SIG-M5 treated with dmso at 0.1 percent for 504 hours (cell line): ENCODE measurements at regions not wholly inside any gene's neighbourhood (a gene's known extent, or its start where the extent isn't known, plus 50 kb on each side); places are given as distances from the start of the nearest gene placed in this dataset.
"Not testable (repeated sequence)": the region's sequence is repeated elsewhere in the genome, so short reads cannot be mapped to it uniquely, and the experiment has no call there.

Source experiments
- DNase-seq: peaks from one replicate; lab custom pipeline; 2025; ENCODE audit not compliant: unreplicated experiment; lab: John Stamatoyannopoulos, UW

DNA sequence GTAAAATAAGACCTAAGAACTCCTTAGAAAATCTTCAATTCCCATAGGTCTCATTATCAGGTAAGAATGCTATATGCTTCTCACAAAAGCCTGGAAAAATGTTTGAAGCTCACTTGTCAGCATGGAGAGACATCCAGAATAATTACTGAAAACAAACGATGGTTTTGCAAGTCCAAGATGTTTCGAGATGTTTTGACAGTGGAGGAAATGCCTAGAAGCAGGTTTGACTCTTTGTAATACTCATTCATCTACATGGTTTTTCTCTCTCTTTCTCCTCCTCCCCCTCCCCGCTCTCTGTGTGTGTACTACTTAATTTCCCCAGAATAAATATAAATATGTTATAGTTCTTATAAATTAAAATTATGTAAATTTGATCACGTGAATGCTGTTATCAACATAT, 131.9 kb upstream of the NR3C2 start:
- DNase-seq: no peak

DNA sequence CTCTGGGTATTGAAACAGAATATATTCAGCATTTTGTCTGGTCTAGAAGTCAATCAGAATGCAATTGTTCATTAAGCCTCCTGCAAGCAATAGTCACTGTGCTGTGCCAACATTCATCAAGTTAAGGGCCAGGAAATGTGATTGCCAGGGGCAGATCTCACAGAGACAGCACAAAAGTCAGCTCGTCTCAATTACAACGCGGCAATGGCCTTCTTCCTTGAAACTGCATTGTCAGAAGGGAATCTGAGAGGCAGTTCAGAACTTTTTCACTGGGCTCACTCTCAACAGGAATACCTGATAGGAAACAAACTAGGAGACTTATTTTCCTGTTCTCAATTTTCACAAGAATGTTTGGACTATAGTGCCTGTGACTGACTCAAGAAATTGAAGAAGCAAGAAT, 131.1 kb upstream of the NR3C2 start:
- DNase-seq: no peak

DNA sequence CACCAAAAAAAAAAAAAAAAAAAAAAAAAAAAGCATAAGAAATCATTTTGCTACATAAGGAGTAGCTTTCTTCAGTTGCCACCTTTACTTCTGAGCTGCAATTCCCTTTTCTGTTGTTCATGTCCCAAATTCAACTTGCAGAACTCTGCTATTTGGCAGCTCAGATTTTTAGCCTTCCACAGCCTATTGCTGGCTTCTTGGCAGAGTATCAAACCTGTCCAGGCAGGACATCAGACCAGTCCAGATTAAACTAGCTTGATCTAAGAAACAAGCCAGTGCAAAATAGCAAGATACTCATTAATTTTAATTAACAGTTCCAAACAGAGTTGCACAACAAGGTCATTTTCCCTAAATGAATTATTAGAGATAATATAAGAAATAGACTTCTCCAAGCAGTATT, 123.6 kb upstream of the NR3C2 start:
- no peak for DNase-seq

DNA sequence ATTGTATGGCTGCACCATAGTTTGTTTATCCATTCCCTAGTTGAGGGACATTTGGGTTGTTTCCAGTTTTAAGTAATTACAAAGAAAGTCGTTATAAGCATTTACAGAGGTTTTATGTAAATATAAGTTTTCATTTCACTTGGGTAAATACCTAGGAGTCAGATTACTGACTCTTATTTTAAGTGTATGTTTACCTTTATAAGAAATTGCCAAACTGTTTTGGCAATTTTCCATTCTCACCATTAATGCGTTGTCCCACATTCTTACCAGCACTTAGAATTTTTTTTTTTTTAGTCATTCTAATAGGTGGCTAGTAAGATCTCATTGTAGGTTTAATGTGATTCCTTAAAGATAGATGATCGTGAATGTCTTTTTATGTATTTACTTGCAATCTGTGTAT, 121.5 kb upstream of the NR3C2 start:
- no peak for DNase-seq

DNA sequence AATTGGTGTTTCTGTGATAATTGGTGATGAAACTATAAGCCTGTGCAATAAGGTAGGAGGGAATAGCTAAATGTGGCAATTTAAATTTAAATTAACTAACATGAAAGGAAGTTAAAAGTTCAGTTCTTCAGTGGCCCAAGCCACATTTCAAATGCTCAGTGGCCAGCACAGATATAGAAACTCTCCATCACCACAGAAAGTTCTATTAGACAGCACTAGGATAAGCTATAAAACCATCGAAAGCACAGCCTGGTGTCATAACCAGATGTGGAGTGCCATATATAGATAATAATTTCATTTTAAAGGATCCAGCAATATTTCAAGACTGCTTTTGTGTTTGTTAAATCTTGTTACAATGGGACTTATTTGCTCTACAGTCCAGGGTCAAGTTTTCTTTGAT, 119.3 kb upstream of the NR3C2 start:
- no peak for DNase-seq

DNA sequence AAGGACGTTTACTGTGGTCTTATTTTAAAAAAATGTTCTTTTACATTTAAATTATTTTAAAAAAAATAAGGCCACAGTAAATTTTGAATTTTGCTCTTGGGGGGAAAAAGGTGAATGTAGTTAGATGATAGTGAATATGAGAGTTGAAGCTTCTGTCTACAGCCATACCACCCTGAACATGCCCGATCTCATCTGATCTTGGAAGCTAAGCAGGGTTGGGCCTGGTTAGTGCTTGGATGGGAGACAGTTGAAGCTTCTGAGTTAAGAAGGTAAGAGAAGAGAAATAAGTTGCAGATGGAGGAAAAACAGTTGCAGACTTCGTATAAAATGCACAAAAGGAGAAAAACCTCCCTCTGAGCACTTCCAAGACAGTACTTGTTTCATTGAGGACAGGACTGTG, 115.6 kb upstream of the NR3C2 start:
- DNase-seq: no peak

DNA sequence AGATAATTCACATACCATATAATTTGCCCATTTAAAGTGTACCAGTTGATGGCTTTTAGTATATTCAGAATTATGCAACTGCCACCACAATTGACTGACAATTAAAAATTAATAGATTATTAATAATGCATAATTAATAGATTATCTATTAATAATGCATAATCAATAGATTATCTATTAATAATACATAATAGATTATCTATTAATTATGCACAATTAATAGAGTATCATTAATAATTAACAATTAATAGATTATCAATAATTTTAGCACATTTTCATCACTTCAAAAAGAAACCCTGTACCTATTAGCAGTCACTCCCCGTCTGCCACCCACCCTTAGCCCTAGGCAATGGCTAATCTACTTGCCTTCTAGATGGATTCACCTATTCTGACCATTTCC, 108.6 kb upstream of the NR3C2 start:
- no peak for DNase-seq

DNA sequence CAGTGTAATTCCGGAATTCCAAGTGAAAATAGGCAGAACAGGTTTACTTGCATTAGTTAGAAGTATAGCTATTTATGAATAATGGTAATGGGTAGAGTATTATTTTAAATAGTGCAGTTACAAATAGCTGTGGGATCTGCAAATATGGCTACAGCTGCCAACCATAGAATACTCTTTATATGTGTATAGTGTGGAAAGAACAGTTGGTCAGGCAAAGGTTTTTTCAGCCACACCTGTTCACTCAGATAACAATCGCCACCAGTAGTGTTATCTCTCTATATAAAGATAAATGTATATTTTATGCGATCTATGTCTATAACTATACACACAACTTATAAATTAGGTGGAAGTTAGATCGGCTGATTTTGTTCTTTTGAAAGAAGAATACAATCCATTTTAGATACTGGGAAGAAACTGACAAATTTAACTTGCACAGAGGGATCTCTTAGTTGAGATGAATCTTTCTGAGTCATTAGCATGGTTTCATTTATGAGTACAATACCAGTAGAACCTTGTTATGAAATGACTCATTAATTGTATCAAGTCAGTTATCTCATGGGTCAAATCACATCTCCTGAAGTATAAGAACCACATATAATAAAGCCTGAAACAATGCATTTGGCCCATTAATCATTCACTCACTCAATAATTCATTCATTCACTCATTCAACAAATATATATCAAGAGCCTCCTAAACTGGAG, 100.9 kb upstream of the NR3C2 start:
- DNase-seq: no peak

DNA sequence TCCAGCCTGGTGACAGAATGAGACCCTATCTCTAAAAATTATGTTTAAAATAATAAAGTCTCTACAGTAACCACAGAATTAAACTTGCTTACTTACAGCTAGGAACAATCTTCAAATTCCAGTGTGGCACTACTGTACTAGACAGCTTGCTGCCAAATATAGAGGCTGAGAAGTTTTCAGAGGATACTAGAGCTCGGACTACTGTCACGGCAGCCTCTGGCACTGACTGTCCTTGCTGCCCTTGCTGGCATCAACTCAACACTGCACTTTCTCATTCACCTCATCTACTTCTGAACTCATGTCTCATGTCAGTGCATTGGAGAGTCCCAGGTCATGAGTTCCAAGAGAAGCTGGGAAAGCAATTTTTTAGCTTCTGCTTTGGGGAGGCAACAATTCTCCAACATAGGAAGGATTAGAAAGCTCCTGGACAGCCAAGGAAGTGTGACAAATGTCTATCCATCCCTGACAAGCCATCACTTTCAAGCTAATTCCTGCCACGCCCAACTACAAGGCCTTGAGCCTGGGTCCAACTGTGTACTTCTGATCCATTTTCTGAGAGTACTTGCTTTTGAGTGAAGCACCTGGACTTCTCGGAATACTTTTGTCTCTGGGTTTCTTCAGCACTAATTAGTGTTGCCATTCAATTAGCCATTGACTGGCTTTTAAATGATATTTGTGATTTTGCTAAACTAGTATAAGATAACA, 98.6 kb upstream of the NR3C2 start:
- DNase-seq: no peak

DNA sequence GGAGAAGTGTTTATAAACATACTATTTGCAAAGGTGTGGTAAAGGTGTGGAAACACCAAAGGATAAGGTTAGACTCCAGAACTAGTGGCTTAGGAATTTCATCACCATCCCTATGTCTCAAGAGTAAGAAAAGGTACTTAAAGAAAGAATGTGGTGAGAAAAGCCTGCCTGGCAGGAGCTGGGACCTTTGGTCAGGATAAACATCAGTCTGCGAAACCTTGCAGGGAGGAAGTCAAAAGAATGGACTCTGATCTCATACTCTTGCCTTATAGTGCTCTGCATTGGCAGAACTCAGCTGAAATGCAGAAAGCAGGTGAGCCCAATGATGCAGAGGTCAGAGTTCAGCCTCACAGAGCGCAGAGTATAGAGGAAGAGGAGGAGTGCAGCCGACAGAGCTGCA, 97.2 kb upstream of the NR3C2 start:
- no peak for DNase-seq

DNA sequence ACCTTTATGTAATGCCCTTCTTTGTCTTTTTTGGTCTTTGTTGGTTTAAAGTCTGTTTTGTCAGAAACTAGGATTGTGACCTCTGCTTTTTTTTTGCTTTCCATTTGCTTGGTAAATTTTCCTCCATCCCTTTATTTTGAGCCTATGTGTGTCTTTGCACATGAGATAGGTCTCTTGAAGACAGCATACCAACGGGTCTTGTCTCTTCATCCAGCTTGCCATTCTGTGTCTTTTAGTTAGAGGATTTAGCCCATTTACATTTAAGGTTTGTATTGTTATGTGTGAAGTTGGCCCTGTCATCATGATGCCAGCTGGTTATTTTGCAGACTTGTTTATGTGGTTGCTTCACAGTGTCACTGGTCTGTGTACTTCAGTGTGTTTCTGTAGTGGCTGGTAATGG, 91.6 kb upstream of the NR3C2 start:
- DNase-seq: not testable (repeated sequence)

DNA sequence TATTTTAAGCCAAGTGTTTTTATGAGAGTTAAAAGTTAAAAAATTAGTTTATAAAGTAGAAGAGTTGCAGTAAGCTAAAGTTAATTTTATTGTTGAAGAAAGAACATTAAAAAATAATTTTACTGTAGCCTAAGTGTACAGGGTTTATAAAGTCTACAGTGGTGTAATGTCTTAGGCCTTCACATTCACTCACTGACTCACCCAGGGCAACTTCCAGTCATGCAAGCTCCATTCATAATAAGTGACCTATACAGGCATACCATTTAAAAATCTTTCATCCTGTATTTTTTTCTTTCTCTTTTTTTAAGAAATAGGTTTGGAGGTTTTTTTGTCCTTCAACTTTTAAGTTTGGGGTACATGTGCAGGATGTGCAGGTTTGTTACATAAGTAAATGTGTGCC, 87.9 kb upstream of the NR3C2 start:
- no peak for DNase-seq

DNA sequence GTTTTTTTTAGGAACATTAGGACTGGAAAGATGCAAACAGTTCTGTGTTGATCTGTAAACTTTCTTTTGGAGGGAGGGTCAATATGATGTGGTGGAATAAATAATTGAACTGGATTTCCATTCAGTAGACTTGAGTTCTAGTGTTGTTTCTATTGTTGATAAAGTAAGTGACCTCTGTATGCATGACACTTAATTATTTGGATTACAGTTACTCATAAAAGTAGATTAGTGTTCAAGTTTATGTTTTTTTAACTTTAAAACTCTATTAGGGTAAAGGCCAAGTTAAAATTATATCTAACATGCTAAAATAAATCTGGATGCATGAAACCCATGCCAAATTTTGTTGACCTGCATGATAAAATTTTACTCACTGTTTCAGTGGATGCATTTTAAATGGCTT, 85.4 kb upstream of the NR3C2 start:
- DNase-seq: no peak

DNA sequence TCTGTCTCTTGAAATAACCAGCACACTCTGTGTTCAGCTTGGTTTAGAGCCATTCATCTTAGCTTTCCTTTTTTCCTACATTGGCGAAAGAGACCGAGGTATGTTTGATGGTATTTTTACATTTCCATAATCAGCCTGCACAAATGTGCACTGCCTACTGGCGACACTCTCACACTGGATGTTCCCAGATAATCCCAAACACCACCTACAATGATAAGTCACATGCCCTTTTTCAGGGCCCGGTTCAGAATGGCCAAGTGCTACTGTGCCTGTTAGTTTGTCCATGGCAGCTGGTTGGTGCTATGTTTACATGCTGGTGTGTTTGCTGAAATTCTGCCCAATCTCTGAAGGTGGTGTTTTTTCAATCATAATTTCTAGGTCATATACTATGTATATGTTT, 80.8 kb upstream of the NR3C2 start:
- DNase-seq: no peak

DNA sequence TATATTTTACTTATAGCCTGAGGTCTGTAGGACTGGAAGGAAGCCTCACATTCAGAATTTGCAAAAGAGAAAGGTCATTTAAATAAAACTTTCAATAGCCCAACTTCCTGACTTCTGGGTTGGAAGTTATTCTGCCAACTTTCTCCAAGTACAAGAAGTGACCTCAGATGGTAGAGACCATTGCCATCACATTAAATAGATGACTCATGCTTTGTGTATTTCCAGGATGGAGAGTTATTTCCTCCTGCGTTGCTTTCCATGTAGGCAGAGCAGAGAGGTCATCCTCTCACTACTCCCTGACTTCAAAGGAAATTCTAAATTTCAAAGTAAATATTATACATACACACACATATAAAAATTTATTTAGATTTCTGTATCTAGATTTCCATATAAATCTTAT, 73.0 kb upstream of the NR3C2 start:
- no peak for DNase-seq

DNA sequence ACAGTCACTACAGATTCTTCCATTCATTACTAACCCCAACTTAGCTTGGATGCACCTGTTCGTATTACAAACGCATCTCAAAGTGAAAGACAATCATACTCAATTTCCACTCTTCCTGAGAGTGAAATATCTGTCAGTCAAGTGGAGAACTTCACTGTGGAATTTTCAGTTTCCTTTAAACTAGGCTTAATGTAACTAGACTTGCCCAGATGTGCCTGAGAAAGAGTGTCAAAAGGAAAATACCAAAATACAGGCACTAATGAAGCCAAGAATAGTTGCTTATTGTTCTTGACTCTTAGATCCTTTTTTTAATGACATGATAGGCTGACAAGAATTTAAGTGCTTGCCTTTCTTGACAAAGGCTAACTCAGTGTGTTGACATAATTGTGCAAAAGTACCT, 72.4 kb upstream of the NR3C2 start:
- DNase-seq: no peak

DNA sequence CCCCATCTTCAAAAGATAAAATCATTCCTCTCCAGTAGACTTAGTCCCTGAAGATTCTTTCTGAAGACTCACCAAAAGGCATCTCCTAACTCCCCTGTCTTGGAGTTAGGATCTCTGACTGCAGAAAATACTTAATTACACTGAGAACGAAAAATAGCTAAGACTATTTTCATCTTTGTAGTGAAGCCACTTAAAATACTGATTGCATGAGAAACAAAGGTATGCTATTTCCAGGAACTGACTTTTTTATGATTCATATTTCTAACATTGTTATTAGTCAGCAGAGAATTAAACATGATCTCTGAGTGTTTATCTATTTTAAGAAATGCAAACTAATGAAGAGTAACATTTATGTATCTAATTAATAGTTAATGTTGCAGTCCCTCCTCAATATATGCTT, 71.8 kb upstream of the NR3C2 start:
- DNase-seq: no peak

DNA sequence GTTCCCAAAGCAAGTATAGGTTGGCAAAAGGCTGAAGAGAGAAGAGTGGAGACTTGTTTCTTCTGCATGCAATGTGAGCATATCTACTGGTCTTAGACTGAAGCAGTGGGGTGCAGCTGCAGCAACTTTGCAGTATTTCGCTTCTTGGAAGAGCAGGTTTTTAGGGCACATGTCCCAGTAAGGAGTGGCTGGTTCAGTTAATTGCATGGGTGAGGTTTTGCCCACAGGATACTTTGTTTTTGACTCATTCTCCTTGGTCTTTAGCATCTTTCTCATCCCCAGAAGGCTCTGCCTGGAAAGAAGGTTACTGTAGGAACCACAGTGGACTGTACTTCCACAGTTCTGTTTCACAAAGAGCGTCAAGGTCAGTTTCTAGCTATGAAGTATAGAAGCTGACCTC, 68.0 kb upstream of the NR3C2 start:
- DNase-seq: no peak

DNA sequence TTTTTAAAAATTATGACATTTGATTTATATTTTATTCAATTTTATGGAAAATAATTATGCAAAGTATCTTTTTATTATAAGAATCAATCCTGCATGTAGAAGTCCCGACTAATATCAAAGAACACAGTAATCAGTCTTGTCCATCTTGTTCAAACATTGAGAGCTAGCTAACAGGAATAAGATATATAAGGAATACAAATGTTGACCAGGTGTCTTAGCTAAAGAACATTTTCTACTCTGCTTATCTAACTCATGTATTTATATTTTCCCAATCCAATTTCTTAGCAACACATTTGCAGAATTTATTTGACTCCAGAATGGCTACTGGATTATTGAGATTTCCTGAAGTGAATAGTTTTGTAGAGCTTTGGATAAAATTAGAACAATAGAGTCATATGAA, 61.5 kb upstream of the NR3C2 start:
- DNase-seq: no peak

DNA sequence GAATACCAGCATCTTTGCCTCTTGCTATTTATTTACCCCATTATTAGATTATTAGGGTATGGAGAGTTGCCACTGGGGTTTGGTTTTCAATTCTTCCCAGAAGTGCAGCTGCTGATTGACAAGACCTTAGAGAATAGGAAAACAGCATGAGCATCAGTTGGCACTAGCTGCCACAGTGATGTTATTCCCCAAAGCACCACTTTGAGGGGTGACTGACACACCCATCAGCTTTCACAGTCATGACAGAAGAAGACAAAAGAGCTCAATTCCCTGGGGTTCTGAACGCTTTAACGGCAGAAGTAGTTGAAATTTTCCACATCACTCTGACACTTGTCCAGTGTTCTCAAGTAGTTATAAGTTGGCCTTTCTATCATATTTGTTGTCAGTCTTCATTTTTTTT, 55.0 kb upstream of the NR3C2 start:
- DNase-seq: no peak

DNA sequence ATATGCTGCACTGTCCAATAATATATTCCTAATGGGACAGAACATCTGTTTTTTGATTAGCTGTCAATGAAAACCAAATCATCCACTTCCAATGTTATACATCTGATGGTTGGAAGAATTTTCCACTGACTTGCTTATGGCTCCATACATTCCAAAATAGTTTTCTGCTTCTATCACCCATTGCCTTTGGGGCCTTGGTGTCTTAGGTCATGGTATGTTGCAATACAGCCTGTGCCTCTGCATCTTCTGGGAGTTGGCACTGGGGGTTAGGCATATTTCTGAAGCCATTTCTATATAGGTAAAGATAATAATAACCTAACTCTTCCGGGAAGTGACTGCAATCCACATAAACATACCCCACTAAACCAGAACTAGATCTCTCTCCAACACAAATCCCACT, 53.2 kb upstream of the NR3C2 start:
- DNase-seq: no peak
